GM21529 (cell line): ENCODE measurements at regions not wholly inside any gene's neighbourhood (a gene's known extent, or its start where the extent isn't known, plus 50 kb on each side); places are given as distances from the start of the nearest gene placed in this dataset.
"Not testable (repeated sequence)": the region's sequence is repeated elsewhere in the genome, so short reads cannot be mapped to it uniquely, and the experiment has no call there.

Source experiments
- ATAC-seq: cut with Tn5 transposase; IDR thresholded peaks from one replicate; pipeline ENCODE4 v1.9.1; 2021; ENCODE audit not compliant: unreplicated experiment

DNA sequence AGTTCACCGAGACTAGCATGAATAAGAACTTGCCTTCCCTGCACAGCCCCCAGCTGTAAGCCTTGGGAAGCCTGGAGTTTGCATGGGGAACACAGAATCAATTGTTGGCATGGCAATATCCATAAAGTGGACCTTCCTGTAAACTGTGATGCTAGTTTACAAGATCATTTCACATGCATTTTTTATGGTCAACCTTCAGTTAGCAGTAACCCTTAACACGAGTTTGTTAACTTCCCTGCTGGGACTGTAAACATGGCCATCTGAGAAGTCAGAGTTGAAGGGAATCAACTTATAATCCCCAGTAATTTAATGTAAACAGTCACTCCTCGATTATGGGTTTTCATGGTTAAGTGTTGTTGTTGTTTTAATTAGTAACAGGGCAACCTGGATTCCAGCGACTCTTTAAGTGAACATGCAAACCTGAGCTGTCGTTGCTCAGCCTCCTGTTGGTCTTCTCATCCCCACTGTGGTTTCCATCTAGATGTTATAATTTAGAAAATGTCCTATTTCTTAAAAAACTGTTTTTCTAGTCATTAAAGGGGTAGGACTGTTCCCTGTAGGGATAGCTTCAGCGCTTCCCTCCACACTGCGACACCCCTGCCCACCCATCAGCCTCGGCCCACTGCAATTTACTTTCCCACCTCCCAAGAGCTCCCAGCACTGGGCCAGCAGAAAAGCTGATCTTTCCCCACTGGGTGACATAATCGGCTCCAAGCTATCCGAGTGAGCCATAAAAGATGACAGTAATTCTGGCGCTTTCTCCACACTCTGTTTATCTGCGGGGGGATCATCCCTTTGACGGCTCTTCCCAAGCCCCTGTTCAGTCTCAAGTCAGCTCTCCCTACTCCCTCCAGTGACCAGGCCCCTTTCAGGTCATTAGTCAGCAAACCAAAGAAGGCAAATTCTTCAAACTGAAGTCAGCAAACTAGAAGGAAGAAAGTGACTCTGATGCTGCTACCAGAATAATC lies 107.6 kb upstream of the IPO9 start:
- no peak for ATAC-seq

DNA sequence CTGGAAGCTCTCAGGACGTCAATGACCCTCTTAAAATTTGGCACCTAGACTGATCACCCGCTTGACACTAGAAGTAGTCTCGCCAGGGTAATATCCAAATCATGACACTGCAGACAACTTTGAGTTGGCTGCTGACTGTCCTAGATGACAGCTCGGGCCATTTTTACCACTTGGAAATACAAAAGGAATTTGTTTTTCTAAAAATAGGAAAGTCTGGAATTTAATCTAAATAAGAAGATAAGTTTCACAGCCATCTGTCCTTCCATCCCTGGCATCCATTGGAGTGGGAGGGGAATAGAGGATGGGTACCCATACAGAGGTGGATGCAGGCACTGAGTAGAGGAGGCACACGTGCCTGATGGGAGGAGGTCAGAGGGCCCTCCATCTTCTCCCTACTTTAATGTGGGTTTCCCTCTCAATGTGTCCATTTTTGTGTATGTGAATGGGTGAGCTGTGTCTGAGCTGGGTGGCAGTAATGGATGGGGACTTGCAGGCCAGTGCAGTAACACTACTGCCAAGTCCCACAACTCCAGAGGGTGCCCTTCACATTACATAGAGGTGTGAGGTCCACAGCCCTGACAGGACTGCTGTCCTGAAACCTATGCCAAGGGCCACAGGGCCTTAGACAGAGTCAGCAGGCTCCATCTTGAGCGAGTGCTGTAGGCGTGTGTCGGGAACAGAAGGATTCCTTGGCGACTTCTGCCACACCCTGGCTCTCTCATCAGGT lies 104.8 kb upstream of the IPO9 start:
- ATAC-seq: no peak

DNA sequence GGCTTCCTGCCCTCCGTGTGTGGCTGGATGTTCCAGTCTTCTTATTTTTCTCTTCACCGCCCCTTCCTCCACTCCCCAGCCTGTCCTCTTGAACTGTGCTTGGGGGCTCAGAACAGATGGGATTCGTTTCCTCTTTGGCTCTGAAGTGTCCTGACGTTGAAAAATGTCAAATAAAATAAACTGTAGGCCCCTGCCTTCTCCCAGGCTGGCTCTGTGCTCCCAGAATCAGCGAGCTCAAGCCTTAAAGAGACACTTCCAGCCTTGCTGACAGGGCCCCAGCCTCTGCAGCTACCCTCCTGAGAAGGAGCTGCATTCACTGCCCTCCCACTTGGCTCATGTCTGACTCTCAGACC lies 104.2 kb upstream of the IPO9 start:
- no peak for ATAC-seq

DNA sequence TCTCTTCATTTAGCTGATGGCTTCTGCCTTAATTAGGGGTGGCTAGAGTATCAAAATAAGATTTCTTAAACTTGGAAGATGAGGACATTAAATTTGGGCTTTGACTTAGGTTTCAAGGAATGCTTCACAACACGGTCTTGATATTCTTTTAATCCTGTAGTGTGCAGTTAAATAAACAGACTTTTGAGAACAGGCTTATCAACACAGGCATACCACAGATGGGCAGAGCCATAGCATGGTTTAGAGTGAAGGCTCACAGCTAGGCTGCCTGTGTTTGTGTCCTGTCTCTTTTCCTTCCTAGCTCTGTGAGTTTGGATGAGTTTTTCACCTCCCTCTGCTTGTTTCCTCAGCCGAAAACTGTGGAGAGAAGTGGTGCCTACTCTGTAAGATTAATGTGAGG lies 102.3 kb upstream of the IPO9 start:
- no peak for ATAC-seq

DNA sequence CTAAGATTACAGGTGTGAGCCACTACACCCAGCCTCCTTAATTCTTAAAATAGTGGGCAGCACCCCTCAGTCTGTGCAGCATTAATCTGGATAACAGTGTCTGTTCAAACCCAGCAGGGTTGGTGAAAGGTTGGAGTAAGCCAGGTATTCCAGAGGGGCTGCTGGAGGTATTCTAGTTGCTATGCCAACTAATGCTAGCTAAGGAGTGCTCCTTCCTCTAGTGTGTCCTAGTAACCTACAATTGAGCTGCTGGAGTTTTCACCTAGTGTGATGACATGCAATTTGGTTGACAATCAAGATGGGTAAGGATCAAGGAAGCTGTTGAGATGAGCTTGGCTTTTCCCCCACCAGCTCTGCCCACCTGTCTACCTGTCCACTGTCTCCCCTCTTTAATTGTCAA lies 100.2 kb upstream of the IPO9 start:
- no peak for ATAC-seq

DNA sequence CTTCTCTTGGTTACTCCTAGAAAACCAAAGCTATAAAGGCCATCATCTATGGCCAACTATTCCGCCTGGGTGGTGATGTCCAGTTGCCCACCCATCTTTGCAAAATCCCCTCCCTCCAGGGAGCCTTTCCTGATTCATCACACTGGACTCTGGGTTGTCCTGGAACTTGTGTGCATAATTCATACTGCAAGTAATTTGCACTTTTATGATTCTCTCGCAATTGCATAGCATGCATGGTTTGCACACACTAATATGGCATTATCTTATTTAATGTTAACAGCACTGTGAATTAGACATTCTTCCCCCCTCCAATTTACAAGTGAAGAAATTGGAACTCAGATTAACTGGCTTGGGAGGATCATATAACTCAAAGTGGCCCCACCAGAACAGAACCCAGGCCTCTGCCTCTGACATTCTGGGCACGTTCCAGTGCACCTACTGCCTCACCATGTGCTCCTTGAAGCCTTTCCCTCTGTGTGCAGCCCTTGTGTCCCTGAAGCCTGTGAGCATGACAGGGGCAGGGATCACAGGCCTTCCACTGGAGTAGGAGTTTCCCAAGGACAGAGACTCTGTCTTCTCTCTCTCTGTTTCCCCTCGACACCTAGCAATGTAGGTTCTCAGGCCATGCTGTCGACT lies 98.9 kb upstream of the IPO9 start:
- ATAC-seq: no peak

DNA sequence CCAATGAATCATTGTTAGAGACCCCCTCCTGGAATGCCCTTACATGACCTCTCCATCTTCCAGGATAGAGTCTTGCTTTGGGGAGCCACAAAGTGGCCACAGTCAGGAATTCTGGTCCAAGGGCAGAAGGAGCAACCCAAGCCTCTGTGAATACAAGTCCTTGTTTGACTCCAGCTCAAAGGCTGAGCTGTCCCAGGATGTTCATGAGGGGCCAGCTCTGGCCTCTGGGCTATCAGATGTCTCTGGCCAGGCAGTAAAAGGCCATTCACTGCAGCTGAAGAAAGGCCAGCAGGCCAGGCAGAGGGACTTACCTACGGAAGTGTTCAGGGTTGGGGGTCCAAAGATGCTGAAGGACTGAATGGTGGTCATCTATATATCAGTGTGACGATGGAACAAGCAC lies 98.3 kb upstream of the IPO9 start:
- ATAC-seq: no peak

DNA sequence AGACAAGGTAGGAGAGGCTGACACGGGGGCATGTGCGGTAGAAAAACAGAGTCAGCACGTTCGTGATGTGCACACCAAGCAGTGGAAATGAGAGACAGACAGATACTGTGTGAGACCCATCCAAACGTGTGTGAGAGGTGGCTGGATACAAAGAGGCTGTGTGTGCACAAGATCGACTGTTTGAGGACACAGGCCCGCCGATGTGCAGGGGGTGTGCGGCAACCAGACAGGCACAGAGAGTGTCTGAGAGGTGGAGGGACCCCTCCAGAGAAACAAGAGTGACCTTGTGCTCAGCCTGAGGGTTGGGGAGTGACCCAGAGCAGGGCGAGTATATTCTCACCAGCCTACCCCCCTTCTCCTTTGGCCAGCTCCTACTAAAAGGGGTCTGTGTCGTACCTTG lies 97.8 kb upstream of the IPO9 start:
- no peak for ATAC-seq

DNA sequence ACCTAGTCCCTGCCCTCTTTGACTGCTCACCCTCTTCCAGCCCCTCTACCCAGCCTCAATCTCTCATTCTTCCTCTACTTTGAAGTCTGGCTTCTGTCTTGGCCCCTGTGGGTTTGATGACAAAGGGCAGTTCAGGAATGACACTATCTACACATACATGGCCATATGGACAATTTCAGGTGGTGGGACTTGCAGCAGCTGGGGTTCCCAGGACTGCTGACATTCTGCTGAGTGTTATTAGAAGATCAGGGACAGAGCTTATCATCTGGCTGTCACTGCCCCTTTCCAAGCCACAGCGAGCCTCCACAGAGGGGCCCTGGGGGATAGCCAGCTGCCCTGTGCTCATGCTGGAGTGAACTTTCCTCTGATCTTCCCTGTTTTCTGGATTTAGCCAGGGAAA lies 97.4 kb upstream of the IPO9 start:
- no peak for ATAC-seq

DNA sequence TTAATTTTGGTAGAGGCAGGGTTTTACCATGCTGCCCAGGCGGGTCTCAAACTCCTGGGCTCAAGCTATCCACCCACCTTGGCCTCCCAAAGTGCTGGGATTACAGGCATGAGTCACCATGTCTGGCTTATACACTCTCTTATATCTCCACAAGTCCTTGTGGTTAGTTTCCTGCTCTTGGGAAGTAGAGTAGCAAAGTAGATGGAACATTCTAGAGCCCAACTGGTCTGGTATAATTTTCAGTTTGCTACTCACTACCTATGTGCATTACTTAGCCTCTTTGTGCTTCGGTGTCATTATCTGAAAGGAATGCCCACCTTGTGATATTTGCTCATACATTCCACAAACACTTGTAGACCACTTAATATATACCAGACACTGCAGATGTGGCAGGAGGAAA lies 96.6 kb upstream of the IPO9 start:
- no peak for ATAC-seq

DNA sequence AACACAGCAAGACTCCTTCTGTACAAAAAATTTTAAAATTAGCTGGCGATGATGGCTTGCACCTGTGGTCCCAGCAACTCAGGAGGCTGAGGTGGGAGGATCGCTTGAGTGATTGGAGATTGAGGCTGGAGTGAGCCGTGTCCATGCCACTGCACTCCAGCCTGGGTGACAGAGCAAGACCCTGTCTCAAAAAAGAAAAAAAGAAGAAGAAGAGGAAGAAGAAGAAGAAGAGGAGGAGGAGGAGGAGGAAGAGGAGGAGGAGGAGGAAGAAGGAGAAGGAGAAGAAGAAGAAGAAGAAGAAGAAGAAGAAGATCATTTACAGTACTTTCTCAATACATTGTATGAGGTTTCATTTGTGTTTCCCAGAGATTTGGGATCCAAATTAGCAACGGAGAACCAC lies 94.7 kb upstream of the IPO9 start:
- not testable (repeated sequence) for ATAC-seq

DNA sequence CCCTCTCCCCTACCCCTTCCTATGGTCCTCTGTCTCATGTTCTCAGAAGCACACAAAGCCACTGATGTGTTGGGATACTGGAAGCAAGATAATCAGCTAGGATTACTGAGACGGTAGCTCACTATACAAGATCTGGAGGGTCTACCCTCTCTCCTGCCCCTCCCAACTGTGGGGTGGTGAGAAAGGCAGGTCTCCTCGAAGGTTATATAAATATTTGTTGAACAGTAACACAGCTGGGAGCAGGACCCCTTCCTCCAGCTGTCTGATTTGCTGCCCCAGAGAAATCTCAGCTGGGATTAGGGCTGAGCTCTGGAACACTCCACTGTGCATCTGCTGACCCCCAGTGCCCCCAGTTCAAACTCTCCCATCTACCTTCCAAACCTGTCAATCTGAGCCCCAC lies 94.2 kb upstream of the IPO9 start:
- ATAC-seq: no peak

DNA sequence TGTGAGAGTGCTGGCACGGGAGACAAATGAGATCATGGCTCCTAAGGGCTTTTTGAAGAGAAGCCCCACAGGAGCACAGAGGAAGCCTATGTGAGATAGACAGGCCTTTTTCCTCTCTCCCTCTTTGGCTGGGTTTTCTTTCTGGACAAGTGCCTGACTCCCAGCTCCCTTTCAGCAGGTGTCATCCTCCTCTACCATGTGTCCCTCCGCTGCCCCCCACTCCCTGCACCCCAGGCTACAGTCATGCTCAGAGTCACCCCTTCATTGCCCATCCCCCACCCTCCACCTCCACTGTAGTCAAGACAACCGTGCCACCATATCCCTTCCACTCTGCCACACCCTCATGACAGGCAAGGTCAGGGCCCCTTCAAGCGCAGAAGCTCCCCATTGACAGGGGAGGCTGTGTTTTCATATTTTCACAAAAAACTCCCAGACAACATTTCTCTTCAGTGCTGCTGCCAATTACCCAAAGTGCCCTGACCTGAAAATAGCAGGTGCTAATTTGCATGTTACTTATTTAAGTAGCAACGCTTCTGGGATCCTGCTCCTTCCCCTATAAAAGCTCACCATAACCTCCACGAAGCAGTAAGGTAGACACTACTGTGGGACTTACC lies 92.1 kb upstream of the IPO9 start:
- ATAC-seq: no peak

DNA sequence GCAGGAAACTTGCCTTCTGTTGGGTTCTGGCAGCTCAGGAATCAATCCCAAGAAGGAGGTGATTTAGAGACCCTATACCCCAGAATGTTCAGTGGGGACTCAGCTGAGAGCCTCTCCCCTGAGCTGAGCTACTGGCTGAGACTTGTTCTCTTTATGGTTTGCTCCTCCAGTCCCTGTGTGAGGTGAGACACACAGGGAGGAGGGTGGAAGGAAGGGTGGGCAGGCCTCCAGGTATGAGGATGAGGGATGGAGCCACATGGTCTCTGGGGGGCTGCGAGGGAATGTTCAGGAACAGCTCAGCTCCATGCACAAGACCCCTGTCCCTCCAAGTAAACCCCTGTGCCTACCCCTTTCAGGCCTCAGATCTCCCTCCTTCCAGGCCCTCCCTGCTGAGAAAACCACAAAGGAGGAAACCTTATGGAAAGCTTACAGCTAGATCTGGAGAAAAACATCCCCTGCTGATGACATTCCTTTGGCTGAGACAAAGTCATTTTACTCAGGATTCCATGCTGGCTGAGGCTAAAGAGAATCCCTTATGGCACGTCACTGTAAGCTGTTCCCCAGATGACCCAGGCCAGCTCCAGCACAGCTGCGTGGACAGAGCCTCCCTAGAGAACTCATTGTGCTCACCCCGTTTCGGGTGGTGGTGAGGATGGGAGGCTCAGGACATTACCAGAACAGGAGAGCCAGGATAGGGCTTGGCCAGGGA lies 91.5 kb upstream of the IPO9 start:
- ATAC-seq: no peak

DNA sequence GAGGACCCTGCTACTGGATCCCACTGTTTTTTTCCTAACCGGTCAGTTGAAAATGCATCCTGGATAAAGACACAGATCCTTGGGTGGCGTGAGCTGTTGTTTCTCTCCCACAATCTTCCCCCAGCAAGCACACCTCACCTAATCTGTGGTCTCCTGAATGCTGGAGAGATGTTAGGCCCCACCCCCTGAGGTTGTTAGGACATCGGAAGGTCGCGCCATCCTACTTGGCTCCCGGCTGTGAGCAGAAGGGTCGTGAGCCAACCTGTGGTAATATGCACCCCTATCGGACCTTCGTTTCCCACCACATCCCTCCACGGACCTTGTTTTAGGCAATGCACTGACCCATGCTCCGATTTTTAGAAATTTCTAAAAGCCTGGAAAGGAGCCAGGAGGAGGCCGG lies 89.9 kb upstream of the IPO9 start:
- ATAC-seq: no peak

DNA sequence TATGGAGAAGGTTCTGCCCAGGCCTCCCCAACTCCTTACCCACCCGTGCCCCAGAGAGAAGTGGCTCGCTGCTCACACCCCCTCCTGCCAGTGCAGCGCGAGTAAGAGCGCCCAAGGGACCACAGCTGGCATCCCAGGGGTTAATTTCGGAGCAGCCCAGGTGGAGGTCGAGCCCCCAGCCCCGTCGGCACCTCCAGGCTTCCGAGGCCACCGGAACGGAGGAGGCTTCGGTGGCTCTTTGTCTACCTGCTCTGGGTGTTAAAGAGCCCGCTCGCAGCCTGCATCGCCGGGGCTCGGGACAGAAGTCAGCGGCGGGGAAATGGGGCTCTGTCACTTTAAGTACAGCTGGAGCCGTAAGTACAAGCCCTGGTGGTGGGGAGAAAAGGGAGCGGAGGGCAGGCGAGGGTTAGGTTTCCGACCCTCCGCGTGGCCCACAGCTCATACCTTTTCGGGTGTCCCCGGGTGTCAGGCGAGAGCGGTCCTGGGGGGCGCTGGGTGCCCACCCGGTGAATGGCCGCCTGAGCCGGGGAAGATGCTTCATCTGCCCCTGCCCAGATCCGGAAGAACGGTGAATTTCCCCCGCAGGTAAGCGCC lies 89.4 kb upstream of the IPO9 start:
- no peak for ATAC-seq

DNA sequence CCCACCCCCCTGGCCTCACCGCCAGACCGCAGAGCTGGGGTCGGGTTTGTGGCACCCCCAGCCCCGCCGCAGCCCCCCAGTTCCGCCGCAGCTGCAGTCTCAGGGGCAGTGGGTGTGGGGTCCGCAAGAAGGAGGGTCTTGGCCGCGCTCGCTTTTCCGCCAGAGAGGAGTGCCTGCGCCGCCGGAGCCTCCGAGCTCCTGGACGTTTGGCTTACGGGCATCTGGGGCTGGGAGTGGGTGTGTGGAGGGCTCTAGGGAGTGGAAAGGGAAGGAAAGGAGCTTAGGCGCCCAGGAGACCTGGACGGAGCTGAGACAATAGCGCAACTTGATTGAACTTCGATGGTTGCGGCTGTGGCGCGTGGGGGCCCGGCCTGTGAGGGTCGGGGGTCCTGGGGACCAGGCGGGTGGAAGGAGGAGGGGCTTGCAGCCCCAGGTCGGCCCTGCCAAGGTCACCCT lies 88.8 kb upstream of the IPO9 start:
- no peak for ATAC-seq

DNA sequence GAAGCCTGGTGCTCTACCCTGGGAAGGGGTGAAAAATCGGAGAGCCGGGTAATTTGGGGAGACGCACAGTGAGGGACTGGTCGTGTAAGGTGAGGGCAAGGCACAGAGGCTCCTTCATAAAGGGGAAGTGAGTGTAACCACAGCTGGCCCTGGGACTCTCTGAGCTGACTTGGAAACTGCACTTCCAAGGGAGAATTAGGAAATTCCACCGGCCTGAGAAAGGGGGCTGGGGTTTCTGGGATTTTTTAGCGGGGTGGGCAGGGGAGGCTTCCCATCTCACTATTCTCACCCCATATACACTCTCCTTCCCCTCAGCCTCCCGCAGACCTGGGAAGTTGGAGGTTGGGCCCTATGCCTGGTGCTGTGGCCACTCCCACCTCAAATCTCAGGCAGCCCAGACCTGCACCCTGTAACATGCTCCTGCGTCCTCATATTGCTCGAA lies 88.3 kb upstream of the IPO9 start:
- ATAC-seq: no peak

DNA sequence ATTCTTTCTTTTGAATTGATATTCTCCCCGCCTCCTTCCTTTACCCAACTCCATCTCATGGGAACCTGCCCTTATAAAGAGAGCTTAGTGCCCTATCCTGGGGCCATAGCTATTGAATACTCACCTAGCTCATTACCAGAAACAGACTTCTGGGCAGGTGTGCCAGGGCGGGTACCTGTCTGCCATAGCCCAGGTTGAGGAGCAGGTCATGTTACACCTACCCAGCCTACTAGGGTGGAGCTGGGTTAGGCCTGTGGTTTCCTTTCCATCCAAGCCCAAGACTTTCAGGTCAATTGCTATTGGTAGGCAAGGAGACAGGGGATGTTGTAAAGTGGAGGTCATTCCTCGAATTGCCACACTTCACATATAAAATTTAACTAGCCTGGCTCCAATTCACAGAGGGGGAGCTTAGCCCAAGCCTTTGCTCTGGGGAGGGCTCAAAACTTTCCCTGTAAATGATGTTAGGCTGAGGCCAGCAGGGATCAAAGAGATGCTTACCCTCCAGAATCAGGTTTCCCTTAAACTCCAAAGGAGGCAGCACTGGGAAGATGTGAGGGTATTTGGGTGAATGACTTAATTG lies 87.1 kb upstream of the IPO9 start:
- no peak for ATAC-seq

DNA sequence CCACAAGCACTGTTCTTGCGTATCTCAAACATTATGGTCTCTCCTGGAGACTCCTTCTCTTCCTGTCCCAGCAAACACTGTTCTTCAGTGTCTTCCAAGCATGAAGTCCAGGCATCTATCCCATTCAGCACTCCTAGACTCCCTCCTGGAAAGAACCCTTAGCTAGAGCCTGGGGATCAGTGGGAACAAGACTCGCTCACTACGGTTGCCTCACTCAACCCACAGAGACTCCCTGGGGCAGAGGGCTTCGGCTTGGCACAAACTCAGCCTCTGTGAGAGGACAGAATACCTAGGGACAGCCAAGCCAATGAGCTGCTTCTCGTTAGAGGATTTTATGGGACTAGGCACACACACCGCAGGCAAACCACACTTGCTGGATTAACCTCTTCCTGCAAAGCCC lies 86.5 kb upstream of the IPO9 start:
- ATAC-seq: no peak
